Right lobe of liver (tissue), 4 donors: ENCODE measurements at regions not wholly inside any gene's neighbourhood (a gene's known extent, or its start where the extent isn't known, plus 50 kb on each side); places are given as distances from the start of the nearest gene placed in this dataset.

Experiments used
- CTCF ChIP-seq, 4 donors: fragments of 200-600 bp in 3 of 4; fragments of 450-650 bp in 1 of 4; IDR thresholded peaks; one replicate each; pipeline versions ENCODE4 v1.5.1 to v1.8.0; 2016 to 2022; ENCODE audit warnings: antibody characterized with exemption in 4 of 4, mild to moderate bottlenecking in 2 of 4
- POLR2A ChIP-seq: fragments of 450-650 bp; IDR thresholded peaks from one replicate; pipeline ENCODE4 v1.6.1; 2017; ENCODE audit warnings: antibody characterized with exemption, mild to moderate bottlenecking
- donor health status: DM: no; HTN: no; CAD: no.
- donor health status: DM: no; HTN: no; CAD: no.
- donor health status: DM: no; HTN: yes; CAD: no.

GRCh38 chr5:57414191-57414590 lies 68.4 kb downstream of the ACTBL2 start:
- TF ChIP-seq POLR2A (no peak), CTCF (IDR thresholded peaks at IDR 0.05) (no peak)
